ENCODE measurements at regions not wholly inside any gene's neighbourhood (a gene's known extent, or its start where the extent isn't known, plus 50 kb on each side); places are given as distances from the start of the nearest gene placed in this dataset.

DNA sequence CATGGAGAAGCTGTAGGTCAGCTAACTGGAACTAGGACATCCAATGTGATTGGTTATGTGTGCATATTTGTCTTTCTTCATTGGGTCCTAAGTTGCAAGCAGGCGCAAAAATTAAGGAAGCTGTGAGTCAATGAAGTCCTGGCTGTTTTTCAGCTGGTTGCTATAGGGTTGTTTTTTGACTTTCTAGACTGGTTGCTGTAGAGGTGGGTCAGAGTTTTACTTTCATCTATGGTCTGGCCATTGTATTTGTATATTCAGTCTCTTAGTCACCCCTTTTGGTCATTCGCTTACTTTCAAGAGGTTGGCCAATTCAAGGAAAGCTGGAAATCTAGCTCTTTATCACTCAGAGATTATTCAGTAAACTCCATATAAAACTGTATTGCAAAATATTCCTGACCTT, 62.0 kb upstream of the AMZ2 start:
- no peak for DNase-seq (ENCODE audit: low read depth)
- H3K4me3 ChIP-seq (ENCODE audit: low read depth, low read length): no peak overlapping the region
- TF ChIP-seq, protein P1, sequence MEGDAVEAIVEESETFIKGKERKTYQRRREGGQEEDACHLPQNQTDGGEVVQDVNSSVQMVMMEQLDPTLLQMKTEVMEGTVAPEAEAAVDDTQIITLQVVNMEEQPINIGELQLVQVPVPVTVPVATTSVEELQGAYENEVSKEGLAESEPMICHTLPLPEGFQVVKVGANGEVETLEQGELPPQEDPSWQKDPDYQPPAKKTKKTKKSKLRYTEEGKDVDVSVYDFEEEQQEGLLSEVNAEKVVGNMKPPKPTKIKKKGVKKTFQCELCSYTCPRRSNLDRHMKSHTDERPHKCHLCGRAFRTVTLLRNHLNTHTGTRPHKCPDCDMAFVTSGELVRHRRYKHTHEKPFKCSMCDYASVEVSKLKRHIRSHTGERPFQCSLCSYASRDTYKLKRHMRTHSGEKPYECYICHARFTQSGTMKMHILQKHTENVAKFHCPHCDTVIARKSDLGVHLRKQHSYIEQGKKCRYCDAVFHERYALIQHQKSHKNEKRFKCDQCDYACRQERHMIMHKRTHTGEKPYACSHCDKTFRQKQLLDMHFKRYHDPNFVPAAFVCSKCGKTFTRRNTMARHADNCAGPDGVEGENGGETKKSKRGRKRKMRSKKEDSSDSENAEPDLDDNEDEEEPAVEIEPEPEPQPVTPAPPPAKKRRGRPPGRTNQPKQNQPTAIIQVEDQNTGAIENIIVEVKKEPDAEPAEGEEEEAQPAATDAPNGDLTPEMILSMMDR (IDR thresholded peaks at IDR 0.05; ENCODE audit: insufficient read depth, low read length): no peak

DNA sequence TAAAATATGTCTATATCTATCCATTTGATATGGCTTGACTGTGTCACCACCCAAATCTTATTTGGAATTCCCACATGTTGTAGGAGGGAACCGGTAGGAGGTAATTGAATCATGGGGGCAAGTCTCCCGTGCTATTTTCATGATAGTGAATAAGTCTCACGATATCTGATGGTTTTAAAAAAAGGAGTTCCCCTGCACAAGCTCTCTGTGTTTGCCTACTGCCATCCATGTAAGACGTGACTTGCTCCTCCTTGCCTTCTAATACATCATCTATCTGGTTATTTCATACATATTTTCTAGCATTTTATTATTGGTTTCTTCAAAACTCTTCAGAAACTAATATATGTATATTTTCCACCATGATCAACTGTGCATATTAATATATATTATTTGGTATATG, 57.3 kb upstream of the AMZ2 start:
- DNase-seq (ENCODE audit: low read depth): no peak
- TF ChIP-seq, protein P1 (IDR thresholded peaks at IDR 0.05; ENCODE audit: insufficient read depth, low read length): no peak
- no peak overlapping the region for H3K4me3 ChIP-seq (ENCODE audit: low read depth, low read length)

DNA sequence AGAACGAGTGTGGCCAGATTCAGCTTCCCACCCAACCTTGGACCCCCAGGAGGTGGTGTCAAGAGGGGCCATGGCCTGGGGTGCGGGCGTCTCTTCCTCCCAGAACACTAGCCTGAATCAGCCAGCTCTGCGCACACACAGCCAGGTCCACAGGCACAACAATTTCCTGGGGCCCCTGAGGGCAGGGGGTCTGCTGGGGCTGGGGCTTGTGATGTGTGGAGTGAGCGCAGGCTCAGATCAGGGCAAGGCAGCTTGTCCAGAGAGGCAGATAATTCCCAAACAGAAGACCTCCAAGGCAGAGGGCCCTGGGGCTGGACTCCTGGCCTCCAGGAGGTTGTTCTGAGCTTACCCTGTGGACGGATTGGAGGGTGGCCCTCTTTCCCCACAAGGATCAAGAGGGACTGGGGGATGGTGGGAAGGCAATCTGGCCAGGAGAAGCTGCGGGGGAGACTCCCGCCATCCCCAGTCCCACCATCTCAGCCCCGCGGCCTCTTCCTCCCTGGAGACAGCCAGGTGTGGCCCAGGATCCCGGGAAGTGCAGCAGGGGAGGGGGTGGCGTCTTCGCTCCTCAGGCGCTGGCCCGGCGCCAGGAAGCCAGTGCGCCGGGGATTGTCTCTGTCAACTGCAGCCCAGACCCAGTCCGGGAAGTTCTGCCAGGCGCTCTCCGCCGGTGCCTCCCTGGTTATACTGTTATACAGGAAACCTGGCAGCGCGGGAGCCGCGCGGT, 52.0 kb upstream of the AMZ2 start:
- no peak for DNase-seq (ENCODE audit: low read depth)
- H3K4me3 ChIP-seq (ENCODE audit: low read depth, low read length): no peak overlapping the region

DNA sequence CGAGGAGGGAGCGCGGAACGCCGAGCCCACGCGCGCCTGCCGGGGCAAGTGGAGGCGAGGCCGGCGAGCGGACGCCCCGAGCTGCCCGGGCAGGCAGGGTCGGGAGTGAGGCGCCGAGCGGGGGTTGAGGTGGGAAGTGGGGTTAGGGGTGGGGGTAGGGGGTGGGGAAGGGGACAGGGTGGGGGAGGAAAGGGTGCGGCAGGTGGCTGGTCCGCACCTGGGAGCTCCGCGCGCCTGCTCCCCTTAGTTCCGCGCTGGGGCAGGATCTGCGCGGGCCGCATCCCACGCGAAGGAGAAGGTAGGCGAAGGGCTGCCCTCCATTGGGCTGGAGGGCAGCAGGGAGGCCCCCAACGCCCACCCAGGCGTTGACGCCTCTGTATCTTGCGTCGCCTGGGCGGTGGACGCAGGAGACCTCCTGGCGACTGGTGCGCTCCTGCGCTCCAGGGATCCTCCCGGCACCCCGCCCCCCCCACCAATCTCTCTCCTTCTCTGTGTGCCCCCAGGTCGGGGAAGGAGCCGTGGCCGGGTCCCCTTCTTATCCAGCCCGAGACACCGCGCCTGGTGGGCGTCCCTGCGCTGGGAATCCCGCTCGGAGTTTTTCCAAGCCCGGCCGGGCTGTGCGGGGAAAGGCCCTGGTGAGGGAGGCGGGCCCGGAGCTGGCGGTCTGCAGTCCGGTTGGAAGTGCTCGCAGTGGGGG, 51.3 kb upstream of the AMZ2 start:
- no peak overlapping the region for H3K4me3 ChIP-seq (ENCODE audit: low read depth, low read length)
- TF ChIP-seq, protein P1 (IDR thresholded peaks at IDR 0.05; ENCODE audit: insufficient read depth, low read length): no peak
- DNase-seq (ENCODE audit: low read depth): no peak

More for the DNA sequence above, 52.0 kb upstream of the AMZ2 start:
- TF ChIP-seq, protein P1 (IDR thresholded peaks at IDR 0.05; ENCODE audit: insufficient read depth, low read length): no peak

DNA sequence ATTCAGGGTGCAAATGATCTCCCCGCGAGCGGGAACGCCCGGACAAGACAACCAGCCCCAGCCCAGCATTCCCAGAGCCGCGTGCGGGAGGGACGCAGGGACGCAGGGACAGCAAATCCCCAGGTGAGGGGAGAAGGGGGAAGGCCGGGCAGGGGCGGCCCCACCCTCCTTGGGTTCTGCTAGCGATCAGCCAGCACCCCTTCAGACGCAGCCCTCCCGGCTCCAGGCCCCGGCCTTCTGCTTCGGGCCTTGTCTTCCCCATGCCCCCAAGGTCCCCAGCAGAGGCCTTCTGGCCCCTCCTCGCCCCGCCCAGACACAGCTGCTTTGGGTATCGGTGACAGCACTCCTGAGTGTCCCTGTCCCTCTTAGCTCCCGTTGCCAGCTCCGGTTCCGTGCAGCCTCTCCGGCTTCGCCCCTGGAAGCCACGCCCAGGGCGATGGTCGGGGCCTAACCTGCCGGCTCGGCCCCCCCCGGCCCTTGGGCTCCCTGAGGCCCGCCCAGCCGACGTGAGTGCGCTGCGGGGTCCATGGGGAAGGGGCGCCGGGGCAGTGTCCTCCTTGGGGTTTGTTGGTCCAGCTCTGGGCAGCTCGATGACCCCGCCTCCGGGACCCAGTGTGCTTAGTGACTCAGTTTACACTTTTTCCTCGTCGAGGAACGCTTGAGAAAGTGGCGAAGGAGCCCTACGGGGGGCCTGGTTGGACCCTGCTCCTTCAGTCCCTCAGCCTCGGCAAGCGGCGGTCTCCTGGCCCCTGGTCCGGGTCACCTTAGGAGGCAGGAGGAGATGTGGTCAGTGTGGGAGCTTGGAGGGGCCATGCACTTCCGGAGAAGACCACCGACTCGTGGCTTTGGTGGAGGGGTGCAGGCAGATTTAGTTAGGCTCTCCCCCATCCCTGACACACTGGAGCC, 50.5 kb upstream of the AMZ2 start:
- TF ChIP-seq, protein P1 (IDR thresholded peaks at IDR 0.05; ENCODE audit: insufficient read depth, low read length): no peak
- H3K4me3 ChIP-seq (ENCODE audit: low read depth, low read length): no peak overlapping the region
- DNase-seq (ENCODE audit: low read depth): no peak

DNA sequence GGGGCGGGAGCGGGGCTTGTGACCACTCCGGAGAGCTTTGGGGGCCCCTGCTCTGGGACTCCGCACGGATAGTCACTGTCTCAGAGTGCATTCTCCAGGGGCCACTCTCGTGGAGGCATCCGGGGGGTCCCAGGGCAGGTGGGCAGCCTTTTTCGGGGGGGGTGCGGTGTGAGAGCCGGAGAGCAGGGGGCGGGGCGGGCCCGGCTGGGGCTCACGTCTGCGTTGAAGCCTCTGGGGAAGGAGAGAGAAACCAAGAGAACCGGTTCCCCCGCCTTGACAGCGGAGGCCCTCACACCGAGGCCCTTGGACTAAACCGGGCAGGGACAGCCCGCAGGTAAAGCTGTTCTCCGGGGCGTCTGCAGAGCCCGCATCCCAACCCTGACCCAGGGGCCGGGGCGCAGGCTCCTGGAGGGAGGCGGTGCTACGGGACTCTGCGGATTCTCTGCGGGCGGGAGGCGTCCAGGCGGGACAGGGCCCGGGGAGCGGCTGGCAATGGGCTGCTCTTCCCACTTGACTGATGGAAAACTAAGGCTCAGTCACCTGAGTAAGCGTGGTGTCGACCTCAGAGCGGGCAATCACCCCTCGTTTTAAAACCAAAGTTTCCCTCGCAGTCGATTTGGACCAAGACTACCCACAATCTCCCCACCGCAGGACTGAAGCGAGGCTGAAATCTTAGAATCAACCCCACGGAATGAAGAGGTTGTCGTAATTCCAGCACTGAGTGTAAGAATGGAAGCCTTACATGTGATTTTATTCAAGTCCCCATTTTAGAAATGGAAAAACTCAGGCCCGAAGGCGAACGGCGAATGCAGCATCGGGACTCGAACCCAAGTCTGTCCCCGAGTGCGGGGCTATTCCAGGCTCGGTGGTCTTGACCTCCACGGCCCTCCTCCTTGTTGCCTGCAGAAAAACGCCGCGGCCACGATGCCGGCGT, 49.6 kb upstream of the AMZ2 start:
- DNase-seq (ENCODE audit: low read depth): no peak
- no peak overlapping the region for H3K4me3 ChIP-seq (ENCODE audit: low read depth, low read length)
- TF ChIP-seq, protein P1 (IDR thresholded peaks at IDR 0.05; ENCODE audit: insufficient read depth, low read length): no peak

Data from fibroblast of the aortic adventitia (primary cell).